SK-N-SH treated with all-trans-retinoic acid at 6 μM for 48 hours (cell line): ENCODE measurements at regions not wholly inside any gene's neighbourhood (a gene's known extent, or its start where the extent isn't known, plus 50 kb on each side); places are given as distances from the start of the nearest gene placed in this dataset.

Source experiments
- ATAC-seq: fragments of 200-7000 bp; cut with Tn5 transposase; 3 replicates; pipeline ENCODE4 v1.9.1; 2020; ENCODE audit warnings: mild to moderate bottlenecking, moderate library complexity
- ARNTL ChIP-seq: fragments of 450-650 bp; formaldehyde crosslinking; IDR thresholded peaks from 2 replicates; pipeline ENCODE4 v1.5.0; 2020; ENCODE audit warnings: low read depth, mild to moderate bottlenecking, moderate library complexity, borderline replicate concordance
- BACH2 ChIP-seq: fragments of 250-450 bp; sonication (Bioruptor Pico); IDR thresholded peaks from 2 replicates; pipeline ENCODE4 v1.9.0; 2021; ENCODE audit warnings: mild to moderate bottlenecking, borderline replicate concordance
- CSDC2 ChIP-seq: fragments of 250-450 bp; sonication (Bioruptor Pico); IDR thresholded peaks from 2 replicates; pipeline ENCODE4 v1.5.0; 2020; ENCODE audit warnings: mild to moderate bottlenecking, moderate library complexity
- ESRRG ChIP-seq: fragments of 250-450 bp; sonication (Bioruptor Pico); IDR thresholded peaks from 2 replicates; pipeline ENCODE4 v1.6.1; 2021; ENCODE audit warnings: mild to moderate bottlenecking
- GLIS3 ChIP-seq: fragments of 250-450 bp; sonication (Bioruptor Pico); IDR thresholded peaks from 2 replicates; pipeline ENCODE4 v1.5.0; 2020; ENCODE audit warnings: mild to moderate bottlenecking, moderate library complexity
- ISL1 ChIP-seq: fragments of 250-450 bp; sonication (Bioruptor Pico); IDR thresholded peaks from 2 replicates; pipeline ENCODE4 v2.1.2; 2022; ENCODE audit warnings: mild to moderate bottlenecking, moderate library complexity
- OSR1 ChIP-seq: fragments of 250-450 bp; sonication (Bioruptor Pico); IDR thresholded peaks from 2 replicates; pipeline ENCODE4 v1.8.0; 2022; ENCODE audit warnings: moderate library complexity, mild to moderate bottlenecking, inconsistent platforms
- PPARA ChIP-seq: fragments of 250-450 bp; sonication (Bioruptor Pico); IDR thresholded peaks from 2 replicates; pipeline ENCODE4 v1.5.0; 2020; ENCODE audit warnings: mild to moderate bottlenecking, borderline replicate concordance
- RARB ChIP-seq: fragments of 250-450 bp; sonication (Bioruptor Pico); IDR thresholded peaks from 2 replicates; pipeline ENCODE4 v1.8.0; 2021; ENCODE audit warnings: mild to moderate bottlenecking, moderate library complexity
- SNAI2 ChIP-seq: fragments of 250-450 bp; sonication (Bioruptor Pico); IDR thresholded peaks from 2 replicates; pipeline ENCODE4 v1.5.0; 2020; ENCODE audit warnings: mild to moderate bottlenecking, moderate library complexity
- TCF4 ChIP-seq: fragments of 250-450 bp; sonication (Bioruptor Pico); IDR thresholded peaks from 2 replicates; pipeline ENCODE4 v1.8.0; 2021; ENCODE audit warnings: mild to moderate bottlenecking, moderate library complexity, borderline replicate concordance
- TSHZ2 ChIP-seq: fragments of 250-450 bp; sonication (Bioruptor Pico); IDR thresholded peaks from 2 replicates; pipeline ENCODE4 v1.5.0; 2020; ENCODE audit warnings: mild to moderate bottlenecking, moderate library complexity
- ZC3H10 ChIP-seq: fragments of 250-450 bp; sonication (Bioruptor Pico); IDR thresholded peaks from 2 replicates; pipeline ENCODE4 v1.5.1; 2021; ENCODE audit warnings: mild to moderate bottlenecking, moderate library complexity
- ZFP3 ChIP-seq: fragments of 250-450 bp; sonication (Bioruptor Pico); IDR thresholded peaks from 2 replicates; pipeline ENCODE4 v1.5.0; 2020; ENCODE audit warnings: mild to moderate bottlenecking, moderate library complexity
- ZFP30 ChIP-seq: fragments of 450-650 bp; formaldehyde crosslinking; IDR thresholded peaks from 2 replicates; pipeline ENCODE4 v1.5.0; 2022; ENCODE audit warnings: mild to moderate bottlenecking, moderate library complexity
- ZNF565 ChIP-seq: fragments of 450-650 bp; formaldehyde crosslinking; conservative IDR thresholded peaks from 2 replicates; pipeline ENCODE4 v1.5.0; 2020; ENCODE audit warnings: low read depth, mild to moderate bottlenecking, moderate library complexity
- ZNF70 ChIP-seq: fragments of 450-650 bp; formaldehyde crosslinking; IDR thresholded peaks from 2 replicates; pipeline ENCODE4 v1.5.0; 2020; ENCODE audit warnings: mild to moderate bottlenecking, moderate library complexity
- ZNF8 ChIP-seq: fragments of 450-650 bp; formaldehyde crosslinking; IDR thresholded peaks from 2 replicates; pipeline ENCODE4 v1.5.0; 2020; ENCODE audit warnings: mild to moderate bottlenecking, moderate library complexity
- TF ChIP-seq, protein P1 (sequence below): fragments of 250-450 bp; sonication (Bioruptor Pico); IDR thresholded peaks from 2 replicates; pipeline ENCODE4 v1.5.1; 2020; ENCODE audit warnings: low read depth, mild to moderate bottlenecking, moderate library complexity
- TF ChIP-seq, protein P2 (sequence below): fragments of 250-450 bp; sonication (Bioruptor Pico); IDR thresholded peaks from 2 replicates; pipeline ENCODE4 v1.8.0; 2020; ENCODE audit warnings: mild to moderate bottlenecking, moderate library complexity, borderline replicate concordance

- ATAC-seq, result no peak
- TF ChIP-seq ZNF70 (CRISPR knock-in tag) (no peak), TCF4 (CRISPR knock-in tag) (no peak), TSHZ2 (no peak), BACH2 (no peak), PPARA (CRISPR knock-in tag) (no peak), ARNTL (no peak), ESRRG (CRISPR knock-in tag) (no peak), ISL1 (no peak), ZFP30 (CRISPR knock-in tag) (no peak)
- TF ChIP-seq, protein P1, sequence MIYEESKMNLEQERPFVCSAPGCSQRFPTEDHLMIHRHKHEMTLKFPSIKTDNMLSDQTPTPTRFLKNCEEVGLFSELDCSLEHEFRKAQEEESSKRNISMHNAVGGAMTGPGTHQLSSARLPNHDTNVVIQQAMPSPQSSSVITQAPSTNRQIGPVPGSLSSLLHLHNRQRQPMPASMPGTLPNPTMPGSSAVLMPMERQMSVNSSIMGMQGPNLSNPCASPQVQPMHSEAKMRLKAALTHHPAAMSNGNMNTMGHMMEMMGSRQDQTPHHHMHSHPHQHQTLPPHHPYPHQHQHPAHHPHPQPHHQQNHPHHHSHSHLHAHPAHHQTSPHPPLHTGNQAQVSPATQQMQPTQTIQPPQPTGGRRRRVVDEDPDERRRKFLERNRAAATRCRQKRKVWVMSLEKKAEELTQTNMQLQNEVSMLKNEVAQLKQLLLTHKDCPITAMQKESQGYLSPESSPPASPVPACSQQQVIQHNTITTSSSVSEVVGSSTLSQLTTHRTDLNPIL (CRISPR knock-in tag), result no peak
- TF ChIP-seq, protein P2, sequence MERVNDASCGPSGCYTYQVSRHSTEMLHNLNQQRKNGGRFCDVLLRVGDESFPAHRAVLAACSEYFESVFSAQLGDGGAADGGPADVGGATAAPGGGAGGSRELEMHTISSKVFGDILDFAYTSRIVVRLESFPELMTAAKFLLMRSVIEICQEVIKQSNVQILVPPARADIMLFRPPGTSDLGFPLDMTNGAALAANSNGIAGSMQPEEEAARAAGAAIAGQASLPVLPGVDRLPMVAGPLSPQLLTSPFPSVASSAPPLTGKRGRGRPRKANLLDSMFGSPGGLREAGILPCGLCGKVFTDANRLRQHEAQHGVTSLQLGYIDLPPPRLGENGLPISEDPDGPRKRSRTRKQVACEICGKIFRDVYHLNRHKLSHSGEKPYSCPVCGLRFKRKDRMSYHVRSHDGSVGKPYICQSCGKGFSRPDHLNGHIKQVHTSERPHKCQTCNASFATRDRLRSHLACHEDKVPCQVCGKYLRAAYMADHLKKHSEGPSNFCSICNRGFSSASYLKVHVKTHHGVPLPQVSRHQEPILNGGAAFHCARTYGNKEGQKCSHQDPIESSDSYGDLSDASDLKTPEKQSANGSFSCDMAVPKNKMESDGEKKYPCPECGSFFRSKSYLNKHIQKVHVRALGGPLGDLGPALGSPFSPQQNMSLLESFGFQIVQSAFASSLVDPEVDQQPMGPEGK, result no peak
These were observed 113.5 kb upstream of the C10orf90 start for GRCh38 chr10:126783806-126784557.

GRCh38 chr10:126787201-126787600 lies 116.7 kb upstream of the C10orf90 start:
- TF ChIP-seq ISL1 (no peak), TCF4 (CRISPR knock-in tag) (no peak), GLIS3 (CRISPR knock-in tag) (no peak)
- ATAC-seq, result no peak

DNA sequence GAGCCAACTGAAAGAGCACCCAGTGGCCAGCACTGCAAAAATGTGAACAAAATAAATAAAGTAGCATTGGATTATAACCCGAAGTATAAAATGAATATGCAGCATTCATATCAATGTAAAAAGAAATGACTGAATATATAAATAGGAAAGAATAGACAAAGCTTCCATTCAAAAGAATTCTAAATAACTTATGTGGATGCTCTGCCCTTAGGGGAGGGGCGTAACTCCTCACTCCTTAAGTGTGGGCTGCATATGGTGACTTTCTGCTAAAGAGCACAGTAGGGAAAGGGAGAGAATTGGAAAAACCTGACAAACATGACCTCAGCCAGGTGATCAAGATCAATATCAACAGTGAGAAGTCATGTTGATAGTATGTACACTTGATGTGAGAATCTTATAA lies 109.9 kb upstream of the DOCK1 start:
- TF ChIP-seq ZNF565 (CRISPR knock-in tag) (no peak), ZNF8 (no peak), ZC3H10 (no peak), CSDC2 (CRISPR knock-in tag) (no peak), ZFP3 (no peak), ARNTL (no peak)
- TF ChIP-seq, protein P1 (CRISPR knock-in tag), result no peak
- TF ChIP-seq, all 23 proteins: peak for 0

DNA sequence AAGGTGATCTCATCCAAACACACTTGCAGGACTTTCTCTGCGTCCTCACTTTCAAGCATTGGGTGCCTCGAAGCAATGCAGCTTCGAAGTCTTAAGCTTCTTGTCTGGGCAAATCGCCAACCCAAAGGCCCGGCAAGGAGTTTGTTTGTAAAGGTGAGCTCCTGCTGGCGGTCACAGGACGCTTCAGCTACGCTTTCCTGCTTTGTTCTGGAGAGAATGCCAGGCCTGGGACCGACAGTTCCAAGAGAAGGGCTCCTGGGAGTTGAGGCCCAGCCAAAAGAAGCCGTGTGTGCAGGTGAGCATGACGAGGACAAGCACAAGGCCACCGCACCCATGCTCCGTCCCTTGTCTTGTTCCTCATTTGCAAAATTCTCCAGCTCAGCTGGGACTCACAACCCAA lies 106.6 kb upstream of the DOCK1 start:
- TF ChIP-seq SNAI2 (no peak), ISL1 (no peak), ZFP30 (CRISPR knock-in tag) (no peak), OSR1 (no peak), ZNF8 (no peak), RARB (CRISPR knock-in tag) (no peak), BACH2 (no peak)
- TF ChIP-seq, protein P1 (CRISPR knock-in tag), result no peak
- TF ChIP-seq, protein P2, result no peak
- ATAC-seq, result no peak

More for the DNA sequence above, 109.9 kb upstream of the DOCK1 start:
- no peak for ATAC-seq
